ENCODE measurements at regions not wholly inside any gene's neighbourhood (a gene's known extent, or its start where the extent isn't known, plus 50 kb on each side); places are given as distances from the start of the nearest gene placed in this dataset.
"Not testable (repeated sequence)": the region's sequence is repeated elsewhere in the genome, so short reads cannot be mapped to it uniquely, and the experiment has no call there.

DNA sequence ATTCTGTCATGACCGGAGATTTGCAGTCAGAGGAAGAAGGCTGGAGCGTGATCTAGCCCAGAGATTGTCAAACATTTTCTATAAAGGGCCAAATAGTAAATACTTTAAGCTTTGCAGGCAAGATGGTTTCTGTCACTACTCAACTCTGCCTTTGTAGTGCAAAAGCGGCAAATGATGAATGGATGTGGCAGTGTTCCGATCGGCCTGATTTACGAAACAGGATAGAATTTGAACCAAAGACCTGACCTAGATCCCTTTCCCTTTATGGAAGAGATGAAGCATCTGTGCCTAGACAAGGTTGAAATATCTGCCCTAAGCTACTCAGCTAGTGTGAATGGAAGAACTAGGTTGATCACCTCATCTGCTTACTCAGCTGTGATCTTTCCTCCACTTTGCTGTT is 209.5 kb downstream of the YTHDC2 start:
- no peak for DNase-seq

DNA sequence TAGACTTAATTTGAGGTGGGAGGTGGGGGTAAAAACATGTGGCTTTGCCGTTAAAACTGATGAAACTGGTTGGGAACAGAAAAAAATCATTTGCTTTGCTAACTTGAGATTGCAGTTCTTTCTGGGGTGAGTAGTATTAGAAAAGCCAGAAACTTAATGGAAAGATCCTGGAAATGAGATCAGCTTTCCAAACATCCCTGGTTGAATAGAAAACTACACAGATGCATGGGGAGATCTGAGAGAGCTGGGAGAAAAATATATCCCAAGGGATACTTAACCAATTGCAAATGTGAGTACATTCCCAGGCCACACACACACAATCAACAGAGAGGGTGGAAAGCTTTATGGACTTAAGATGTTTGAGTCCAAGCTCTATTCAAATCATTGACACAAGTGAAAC is 222.3 kb downstream of the YTHDC2 start:
- no peak for DNase-seq

DNA sequence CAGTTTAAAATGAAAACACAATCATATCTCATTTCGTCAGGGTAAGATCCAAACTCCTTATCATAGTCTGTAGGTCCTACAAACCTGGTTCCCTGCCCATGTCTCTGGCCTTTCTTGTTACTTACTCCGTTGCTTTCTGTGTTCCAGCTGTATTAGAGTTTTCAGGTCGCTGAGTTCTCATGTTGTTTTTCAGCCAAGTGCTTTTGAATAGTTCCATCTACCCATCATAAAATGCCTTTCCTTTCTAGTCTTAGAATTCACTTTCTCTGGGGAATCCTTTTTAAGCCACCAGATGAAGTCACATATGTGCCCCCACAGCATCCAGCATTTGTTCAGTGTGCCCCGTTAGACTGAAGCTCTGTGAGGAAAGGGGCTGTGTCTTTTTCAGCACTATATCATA is 228.7 kb downstream of the YTHDC2 start:
- no peak for DNase-seq

DNA sequence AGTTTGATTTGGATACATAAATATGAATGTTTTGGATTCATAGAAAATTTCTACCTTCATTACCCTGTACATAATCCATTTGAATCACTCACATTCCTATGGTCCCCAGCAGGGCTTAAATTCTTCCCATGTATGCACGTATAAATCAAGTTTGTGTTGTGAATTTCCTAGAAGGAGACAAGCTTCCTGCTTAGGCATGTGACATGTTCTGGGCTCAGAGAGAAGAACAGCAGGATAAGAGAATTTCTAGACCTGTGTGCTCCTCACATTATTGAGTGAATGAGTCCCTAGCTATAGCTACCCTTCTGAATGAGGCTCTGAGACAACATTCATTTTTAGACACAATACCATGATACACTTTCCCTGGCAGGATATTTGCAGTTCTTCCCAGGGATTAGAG is 229.1 kb downstream of the YTHDC2 start:
- no peak for DNase-seq

DNA sequence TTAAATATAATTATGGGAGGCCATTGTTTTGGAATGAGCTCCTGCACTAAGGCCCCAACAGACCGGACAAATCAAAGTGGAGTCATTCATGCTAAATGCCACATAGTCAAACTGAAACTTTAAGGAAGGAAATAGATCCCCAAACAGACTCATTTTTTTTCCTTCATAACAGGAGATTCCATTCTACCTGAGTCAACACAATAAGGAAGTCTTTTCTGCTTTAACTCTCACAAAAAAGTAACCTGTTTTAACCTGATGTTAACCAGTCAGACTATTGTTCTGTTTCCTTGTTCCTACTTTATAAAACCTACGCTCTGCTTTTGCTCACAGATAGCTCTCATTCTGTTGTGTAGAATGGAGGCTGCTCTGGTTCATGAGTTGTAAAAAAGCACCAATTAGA is 234.9 kb downstream of the YTHDC2 start:
- DNase-seq = no peak

DNA sequence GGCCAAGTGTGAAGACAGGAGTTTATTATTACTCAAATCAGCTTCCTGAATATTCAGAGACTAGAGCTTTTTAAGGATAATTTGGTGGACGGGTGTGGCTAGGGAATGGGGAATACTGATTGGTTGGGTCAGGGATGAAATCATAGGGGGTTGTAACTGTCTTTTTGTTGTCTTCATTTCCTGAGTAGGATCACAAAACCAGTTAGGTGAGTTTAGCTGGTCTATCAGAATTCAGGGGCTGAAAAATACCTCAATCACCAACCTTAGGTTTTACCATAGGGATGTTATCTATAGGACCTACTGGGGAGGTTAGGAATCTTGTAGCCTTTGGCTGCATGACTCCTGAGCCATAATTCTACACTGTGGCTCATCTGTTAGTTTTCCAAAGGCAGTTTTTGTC is 235.8 kb downstream of the YTHDC2 start:
- DNase-seq = no peak

DNA sequence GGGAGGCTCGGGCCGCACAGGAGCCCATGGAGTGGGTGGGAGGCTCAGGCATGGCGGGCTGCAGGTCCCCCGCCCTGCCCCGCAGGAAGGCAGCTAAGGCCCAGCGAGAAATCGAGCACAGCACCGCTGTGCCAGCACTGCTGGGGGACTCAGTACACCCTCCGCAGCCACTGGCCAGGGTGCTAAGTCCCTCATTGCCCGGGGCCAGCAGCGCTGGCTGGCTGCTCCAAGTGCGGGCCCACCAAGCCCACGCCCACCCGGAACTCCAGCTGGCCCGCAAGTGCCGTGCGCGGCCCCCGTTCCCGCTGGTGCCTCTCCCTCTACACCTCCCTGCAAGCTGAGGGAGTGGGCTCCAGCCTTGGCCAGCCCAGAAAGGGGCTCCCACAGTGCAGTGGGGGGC is 239.7 kb downstream of the YTHDC2 start:
- not testable (repeated sequence) for DNase-seq

DNA sequence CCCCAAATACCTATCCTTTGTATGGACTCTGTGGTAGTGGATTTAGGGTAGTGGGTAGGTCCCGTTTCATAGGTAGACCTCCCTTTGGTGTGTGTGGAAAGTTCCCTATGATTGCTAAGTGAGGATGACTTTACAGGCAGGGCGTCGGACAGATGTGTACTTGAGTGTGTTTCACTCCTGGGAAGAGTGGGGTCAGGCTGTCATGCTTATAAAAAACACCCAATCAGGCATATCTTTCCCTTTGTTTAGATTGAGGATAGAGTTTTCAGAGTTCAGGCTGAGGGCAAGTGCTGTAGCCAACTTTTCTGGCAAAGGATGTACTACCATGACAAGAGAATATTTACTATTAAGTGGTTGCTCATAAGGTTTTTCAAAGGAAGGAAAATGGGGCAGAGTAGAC is 242.0 kb downstream of the YTHDC2 start:
- DNase-seq = no peak

DNA sequence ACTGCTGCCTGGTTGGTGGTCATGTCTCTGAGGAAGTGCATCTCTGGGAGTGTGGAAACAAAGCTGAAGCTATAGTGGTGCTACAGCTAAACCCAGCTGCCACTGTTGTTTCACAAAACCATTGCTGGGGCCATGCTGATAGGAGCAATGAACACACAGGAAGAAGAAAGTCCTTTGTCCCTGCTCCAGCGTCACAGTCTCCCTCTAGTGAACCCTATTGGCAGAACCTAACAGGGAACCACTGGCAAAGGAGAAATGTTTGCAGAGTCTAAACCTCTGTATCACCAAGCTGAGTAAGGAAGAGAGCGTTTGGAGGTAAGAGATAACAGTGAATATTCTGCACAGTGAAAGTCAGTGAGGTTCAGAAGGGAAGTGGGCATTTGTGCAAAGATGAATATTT is 244.0 kb downstream of the YTHDC2 start:
- no peak for DNase-seq

DNA sequence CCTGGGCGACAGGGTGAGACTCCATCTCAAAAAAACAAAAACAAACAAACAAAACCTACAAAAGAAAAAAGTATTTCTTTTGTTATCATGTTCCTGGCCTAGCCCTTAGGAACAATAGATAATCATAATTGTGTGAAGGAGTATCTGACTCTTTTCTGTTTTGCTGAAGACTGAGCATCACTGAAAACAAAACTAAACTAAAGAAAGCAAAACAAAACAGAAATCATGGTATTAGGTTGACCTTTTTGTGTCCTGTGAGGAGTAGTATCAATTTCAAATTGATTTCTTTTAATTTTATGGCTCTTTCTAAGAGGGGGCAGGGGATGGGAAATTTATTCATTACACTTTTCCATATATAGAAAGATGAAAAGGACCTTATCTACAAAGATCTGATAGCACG is 246.0 kb downstream of the YTHDC2 start:
- DNase-seq = no peak

DNA sequence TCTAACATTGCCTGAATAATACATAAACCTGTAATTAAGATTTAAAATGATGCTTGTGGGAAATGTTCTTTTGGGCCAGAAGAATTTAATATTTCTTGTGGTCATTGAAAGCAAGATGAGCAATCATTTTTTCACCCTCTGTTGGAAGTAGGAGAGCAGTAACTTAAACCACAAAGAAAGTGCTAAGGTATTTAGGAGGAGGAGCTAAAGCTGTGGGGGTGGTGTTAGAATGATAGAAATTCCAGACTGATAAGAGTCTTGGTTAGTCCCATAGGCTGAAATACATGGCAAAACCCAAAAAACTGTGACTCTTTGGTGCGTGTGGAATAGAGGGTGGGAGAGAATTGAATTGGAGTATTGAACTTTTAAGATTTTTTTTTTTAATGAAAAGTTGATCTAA is 247.0 kb downstream of the YTHDC2 start:
- no peak for DNase-seq

DNA sequence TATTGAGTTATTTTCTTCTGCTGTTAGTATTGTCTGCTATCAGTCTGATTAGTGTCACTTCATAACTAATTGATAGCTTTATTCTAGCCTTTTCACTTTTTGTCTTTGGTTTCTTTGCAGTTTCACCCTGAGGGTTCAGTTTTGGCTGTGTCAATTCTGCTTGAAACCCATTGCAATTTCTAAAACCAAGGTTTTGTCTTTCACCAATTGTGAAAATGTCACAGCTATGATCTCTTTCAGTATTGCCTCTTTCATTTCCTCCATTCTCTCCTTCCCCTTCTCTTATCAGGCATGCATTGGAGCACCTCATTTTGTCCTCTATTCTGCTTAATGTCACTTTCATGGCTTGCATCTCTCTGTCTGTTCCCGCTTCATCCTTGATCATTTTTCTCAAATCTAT is 248.1 kb downstream of the YTHDC2 start:
- DNase-seq = no peak

DNA sequence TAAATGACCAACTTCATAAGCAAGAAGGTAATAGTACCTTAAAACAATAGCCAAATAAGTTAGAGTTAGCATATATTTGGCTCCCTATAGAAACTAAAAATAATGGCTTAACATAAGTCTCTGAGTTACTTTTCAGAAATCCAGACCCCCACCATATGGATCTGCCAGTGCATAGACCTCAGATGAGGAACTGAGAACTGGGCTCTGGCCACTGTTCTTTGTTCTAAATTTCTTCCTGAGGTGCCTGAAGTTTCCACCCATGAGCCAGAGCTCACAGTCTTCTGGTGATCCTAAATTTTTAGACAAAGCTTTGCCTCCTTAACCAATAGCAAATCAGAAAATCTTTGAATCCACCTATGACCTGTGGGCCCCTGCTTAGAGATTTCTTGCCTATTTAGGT is 250.9 kb downstream of the YTHDC2 start:
- no peak for DNase-seq

DNA sequence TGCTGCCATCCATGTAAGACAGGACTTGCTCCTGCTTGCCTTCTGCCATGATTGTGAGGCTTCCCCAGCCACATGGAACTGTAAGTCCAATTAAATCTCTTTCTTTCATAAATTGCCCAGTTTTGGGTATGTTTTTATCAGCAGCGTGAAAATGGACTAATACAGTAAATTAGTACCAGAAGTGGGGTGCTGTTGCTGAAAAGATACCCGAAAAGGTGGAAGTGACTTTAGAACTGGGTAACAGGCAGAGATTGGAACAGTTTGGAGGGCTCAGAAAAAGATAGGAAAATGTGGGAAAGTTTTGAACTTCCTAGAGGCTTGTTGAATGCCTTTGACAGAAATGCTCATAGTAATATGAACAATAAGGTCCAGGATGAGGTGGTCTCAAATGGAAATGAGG is 253.3 kb downstream of the YTHDC2 start:
- not testable (repeated sequence) for DNase-seq

DNA sequence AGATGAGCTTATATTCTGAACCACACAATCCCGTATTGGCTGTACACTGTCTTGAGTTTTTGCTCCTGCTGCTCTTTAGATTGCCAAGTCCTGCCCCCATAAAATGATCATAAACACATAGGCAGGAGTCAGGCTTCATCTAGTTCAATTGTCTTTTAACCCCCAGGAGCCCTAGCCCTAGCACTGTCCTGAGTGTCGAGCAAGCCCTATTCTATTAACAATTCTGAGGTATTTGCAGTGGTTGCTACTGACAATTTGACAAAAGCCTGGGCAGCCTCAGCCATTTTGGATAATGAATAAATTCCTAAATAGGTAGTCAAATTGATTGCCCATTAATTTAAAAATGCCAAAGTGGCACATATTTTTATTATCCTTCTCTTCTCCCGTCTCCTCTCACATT is 257.2 kb downstream of the YTHDC2 start:
- DNase-seq = no peak

DNA sequence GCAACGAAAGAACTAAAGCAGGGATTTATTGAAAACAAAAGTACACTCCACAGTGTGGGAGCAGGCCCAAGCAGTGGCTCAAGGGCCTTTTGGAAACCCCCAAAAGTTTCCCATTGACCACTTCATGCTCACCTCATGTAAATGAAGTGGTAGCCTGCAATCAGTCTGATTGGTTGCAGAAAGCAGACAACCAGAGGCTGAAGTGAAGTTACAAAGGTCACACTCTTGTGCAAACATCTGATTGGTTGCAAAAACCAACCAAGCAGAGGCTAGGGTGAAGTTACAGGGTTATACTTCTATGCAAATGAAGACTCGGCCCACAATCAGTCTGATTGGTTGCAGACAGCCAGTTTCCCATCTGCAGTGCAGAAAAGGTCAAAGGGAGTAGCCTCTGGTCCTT is 258.0 kb downstream of the YTHDC2 start:
- DNase-seq = no peak

DNA sequence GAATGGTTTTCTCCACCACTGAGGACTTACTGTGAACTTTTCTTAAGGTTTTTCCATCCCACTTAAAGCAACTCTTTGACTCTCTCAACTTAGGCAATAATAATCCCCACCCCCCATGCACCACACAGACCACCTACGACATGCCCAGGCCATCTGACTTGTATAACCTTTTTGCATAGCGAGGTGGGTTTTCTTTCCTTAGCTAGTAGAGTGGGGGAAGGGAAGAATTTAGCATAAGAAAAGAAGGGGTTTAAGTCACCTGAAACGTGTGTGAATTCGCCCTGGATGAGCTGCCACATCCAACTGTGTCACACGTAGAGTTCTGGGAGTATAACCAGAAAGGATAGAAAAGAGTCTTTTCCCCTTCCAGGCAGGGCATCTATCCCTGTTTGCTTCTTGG is 262.7 kb downstream of the YTHDC2 start:
- no peak for DNase-seq

DNA sequence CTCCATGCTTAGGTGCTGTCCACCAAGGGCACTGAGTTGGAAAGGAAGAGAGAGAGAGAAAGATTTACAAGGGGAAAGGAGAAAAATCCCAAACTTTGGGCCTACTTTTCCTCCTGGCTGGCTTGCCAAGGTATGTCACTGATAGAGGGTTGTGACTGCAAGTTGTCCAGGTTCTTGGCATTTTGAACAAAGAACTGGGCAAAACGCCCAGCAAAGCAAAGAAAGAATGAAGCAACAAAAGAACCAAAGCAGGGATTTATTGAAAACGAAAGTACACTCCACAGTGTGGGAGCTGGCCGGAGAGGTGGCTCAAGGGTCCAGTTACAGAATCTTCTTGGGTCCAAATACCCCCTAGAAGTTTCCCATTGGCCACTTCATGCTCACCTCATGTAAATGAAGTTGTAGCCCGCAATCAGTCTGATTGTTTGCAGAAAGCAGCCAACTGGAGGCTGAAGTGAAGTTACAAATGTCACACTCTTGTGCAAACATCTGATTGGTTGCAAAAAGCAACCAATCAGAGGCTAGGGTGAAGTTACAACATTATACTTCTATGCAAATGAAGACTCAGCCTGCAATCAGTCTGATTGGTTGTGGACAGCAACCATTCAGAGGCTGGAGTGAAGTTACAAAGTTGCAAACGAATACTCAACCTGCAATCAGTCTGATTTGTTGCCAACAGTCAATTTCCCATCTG is 263.5 kb downstream of the YTHDC2 start:
- no peak for DNase-seq

DNA sequence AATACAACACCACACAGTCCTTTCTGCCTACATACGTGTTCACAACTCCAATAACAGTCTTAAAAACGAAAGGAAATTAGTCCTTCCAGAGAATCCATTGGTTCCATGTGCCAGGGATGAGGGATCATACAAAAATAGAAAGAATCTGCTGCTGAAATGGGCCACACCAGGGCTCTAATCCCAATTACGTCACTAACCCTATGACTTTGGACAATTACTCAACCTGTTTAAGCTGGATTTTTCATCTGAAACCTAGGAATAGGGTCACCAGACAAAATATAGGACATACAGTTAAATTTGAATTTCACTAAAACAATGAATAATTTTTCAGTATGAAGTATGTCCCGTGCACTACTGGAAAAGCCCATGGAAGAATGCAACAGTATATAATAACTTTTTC is 264.7 kb downstream of the YTHDC2 start:
- no peak for DNase-seq

DNA sequence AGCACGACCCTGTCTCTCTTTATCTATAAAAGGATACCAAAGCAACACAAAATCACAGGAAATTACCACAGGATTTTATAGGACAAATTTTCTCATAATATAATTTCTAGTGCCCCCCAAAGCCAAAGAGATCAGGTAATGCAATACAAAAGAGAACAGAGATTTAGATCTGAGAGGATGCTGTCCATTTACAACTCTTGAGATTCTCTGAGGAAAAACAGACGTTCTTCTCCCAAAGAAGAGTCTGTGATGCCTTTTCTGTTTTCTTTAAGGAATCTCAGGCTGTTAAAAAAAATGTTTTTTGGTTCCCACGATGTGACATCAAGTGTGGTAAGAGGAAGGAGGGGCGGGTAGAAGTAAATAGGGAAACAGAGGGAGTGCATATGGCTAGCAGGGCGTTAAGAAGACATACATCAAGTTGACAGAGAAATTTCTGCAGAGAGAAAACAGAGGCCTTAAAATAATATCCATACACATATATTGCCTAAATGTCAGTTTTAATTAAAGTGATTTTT is 274.7 kb downstream of the YTHDC2 start:
- DNase-seq = no peak

DNA sequence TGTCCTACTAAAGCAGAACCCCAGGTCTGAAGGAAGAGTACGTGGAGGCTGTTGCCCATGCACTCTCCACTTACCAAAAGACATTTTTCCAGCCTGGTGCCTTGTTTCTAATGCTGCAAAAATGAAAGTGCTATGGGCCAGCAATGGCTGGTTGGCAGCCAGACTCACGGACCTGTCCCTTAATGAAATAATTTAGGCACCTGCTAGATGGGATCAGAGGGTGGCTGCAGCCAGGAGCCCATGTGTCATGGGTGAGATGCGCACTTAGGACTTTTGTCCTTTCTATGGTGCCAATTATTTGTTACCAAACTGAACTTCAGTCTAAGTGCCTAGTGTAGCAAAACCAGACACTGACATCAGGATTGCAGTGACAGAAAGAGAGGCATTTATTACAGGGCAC is 276.3 kb downstream of the YTHDC2 start:
- no peak for DNase-seq

DNA sequence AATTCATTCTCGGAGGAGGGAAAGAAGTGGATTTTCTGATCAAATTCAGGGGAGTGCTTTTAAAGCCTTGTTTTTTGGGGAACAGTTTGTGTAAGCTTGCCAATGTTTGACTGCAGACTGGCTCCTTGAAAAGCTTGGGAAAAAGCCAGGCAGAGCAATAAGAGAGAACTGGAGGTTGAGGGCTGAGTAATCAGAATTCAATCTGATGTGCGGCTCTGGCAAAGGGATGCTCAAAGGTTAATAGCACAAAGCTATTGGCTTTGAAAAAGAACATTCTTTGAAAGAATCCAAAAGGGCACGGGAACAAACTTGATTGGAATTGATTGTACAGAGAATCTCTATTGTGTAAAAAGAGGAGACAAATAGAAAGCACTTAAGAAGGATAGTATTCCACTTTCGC is 279.3 kb downstream of the YTHDC2 start:
- DNase-seq = no peak

DNA sequence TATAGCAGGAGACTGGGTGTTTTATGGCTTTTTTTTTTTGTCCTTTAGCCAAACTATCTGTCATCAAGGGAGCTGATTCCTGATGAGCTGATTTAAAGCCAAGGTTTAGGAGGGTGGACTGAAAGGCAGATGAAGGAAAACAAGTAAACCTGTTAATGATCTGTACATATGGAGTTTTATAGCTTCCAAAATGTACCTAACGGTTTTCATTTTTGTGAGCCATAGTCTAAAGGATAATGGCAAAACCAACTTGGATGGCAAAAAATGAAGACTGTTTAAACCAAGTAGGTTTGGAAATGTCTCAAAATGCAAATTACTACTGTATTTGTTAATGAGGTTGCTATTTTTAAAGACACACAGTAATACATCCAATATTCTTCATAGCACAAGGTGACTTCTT is 281.5 kb downstream of the YTHDC2 start:
- DNase-seq = no peak

DNA sequence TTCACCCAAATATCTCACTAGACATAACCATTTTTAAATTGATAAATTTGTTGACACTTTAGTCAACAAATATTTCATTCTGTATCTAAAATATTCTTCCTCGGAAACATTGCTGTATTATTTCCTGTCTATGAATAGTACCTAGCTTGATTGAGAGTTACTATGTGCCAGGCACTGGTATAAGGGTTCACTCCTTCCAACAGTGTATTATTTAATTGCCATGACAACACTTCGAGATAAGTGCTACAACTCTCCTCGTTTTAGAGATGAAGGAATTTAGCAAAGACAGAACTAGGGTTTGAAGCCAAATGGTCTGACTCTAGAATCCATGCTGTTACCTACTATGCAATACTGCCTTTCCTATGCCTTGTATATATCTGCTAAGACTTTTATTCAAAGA is 287.2 kb downstream of the YTHDC2 start:
- DNase-seq = no peak

DNA sequence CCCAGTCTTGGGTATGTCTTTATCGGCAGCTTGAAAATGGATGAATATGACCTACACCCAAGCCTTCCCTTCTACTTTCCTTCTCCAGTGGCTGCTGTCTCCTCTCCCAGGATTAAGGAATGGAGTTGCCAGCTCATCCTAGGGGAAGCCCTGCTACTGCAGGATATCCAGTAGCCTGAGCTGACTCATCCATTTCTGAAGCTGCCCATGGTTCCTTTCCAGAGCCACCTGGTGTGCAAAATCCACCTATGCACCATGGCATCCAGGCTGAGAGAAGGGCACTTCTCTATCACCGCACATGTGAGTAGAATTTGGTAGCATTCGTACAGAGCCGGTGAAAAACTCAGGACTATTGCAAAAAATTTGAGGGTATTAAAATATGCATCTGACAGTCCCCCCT is 290.8 kb downstream of the YTHDC2 start:
- DNase-seq = no peak

DNA sequence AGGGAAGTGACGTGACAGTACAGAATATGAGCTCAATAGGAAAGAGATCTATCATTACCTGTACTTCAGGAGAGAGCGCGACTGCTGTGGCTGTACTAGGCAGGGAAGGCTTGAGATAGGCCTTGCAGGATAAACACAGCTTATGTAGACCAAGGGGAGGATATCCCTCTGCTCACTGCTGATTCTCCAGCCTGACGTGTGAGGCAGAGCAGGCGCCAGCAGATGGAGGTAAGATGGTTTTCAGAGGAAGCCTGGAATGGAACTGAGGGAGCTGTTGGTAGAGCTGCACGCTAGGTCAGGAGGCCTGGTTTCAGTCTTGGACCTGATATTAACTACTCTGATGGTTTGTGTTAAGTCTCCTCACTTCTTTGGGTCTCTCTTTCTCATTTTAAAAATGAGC is 291.4 kb downstream of the YTHDC2 start:
- DNase-seq = no peak

All from SIG-M5 (cell line).